Mesenchymal stem cell (in vitro differentiated cells and primary cell): ENCODE measurements at regions not wholly inside any gene's neighbourhood (a gene's known extent, or its start where the extent isn't known, plus 50 kb on each side); places are given as distances from the start of the nearest gene placed in this dataset.

Experiments used
- DNase-seq: peaks from one replicate; pipeline ENCODE4 v3.0.0-alpha.2; 2013
- H2AFZ ChIP-seq: one replicate; pipeline ENCODE4 v1.6.1; 2013; ENCODE audit warnings: low read depth, mild to moderate bottlenecking, control low read depth, inconsistent platforms, low read length, moderate library complexity
- H2AK5ac ChIP-seq: 2 replicates; pipeline ENCODE4 v1.6.1; 2013; ENCODE audit warnings: low read length, moderate library complexity, mild to moderate bottlenecking, inconsistent platforms; ENCODE audit not compliant: severe bottlenecking
- H2BK120ac ChIP-seq: one replicate; pipeline ENCODE4 v1.6.1; 2013; ENCODE audit warnings: low read depth, mild to moderate bottlenecking, inconsistent platforms, low read length, moderate library complexity
- H2BK12ac ChIP-seq, 2 experiments: one replicate each; pipeline ENCODE4 v1.6.1; 2013; ENCODE audit warnings: inconsistent platforms in 2 of 2, low read length in 2 of 2, mild to moderate bottlenecking in 2 of 2, moderate library complexity in 2 of 2, control low read depth in 1 of 2
- H2BK15ac ChIP-seq: one replicate; pipeline ENCODE4 v1.6.1; 2013; ENCODE audit warnings: mild to moderate bottlenecking, low read depth, inconsistent platforms; ENCODE audit not compliant: poor library complexity, severe bottlenecking
- H2BK5ac ChIP-seq: 2 replicates; pipeline ENCODE4 v1.6.1; 2013; ENCODE audit warnings: low read depth, mild to moderate bottlenecking, low read length, control low read depth, inconsistent platforms; ENCODE audit not compliant: poor library complexity, severe bottlenecking
- H3K14ac ChIP-seq, 2 experiments: one replicate each; pipeline ENCODE4 v1.6.1; 2013; ENCODE audit warnings: inconsistent platforms in 2 of 2, low read length in 2 of 2, control low read depth in 1 of 2, mild to moderate bottlenecking in 1 of 2, moderate library complexity in 1 of 2
- H3K18ac ChIP-seq, 2 experiments: one replicate each; pipeline ENCODE4 v1.6.1; 2013; ENCODE audit warnings: inconsistent platforms in 2 of 2, low read length in 2 of 2, control low read depth in 1 of 2, low read depth in 1 of 2, mild to moderate bottlenecking in 1 of 2
- H3K23ac ChIP-seq, 2 experiments: one replicate each; pipeline ENCODE4 v1.6.1; 2013; ENCODE audit warnings: inconsistent platforms in 2 of 2, low read length in 2 of 2, mild to moderate bottlenecking in 2 of 2, moderate library complexity in 2 of 2, control low read depth in 1 of 2
- H3K27ac ChIP-seq: 2 replicates; pipeline ENCODE4 v1.5.1; 2013; ENCODE audit warnings: mild to moderate bottlenecking, moderate library complexity, low read length, control low read depth, inconsistent platforms; ENCODE audit not compliant: poor library complexity, severe bottlenecking
- H3K27me3 ChIP-seq, 2 experiments: 2 replicates each; pipeline versions ENCODE4 v1.6.1 to v1.7.0; 2013; ENCODE audit warnings: low read length in 2 of 2, mild to moderate bottlenecking in 2 of 2, moderate library complexity in 2 of 2, control low read depth in 1 of 2, inconsistent platforms in 1 of 2; ENCODE audit not compliant: control insufficient read depth in 1 of 2, insufficient read depth in 1 of 2
- H3K36me3 ChIP-seq, 2 experiments: 2 replicates each; pipeline versions ENCODE4 v1.6.1 to v1.7.0; 2013; ENCODE audit warnings: low read length in 2 of 2, control low read depth in 1 of 2, inconsistent platforms in 1 of 2, low read depth in 1 of 2, mild to moderate bottlenecking in 1 of 2; ENCODE audit not compliant: insufficient read depth in 2 of 2, control insufficient read depth in 1 of 2
- H3K4ac ChIP-seq, 2 experiments: one replicate each; pipeline ENCODE4 v1.6.1; 2013; ENCODE audit warnings: inconsistent platforms in 2 of 2, low read length in 2 of 2, mild to moderate bottlenecking in 2 of 2, moderate library complexity in 2 of 2, control low read depth in 1 of 2, low read depth in 1 of 2
- H3K4me1 ChIP-seq: 2 replicates; pipeline ENCODE4 v1.6.1; 2013; ENCODE audit warnings: low read depth, low read length, control low read depth; ENCODE audit not compliant: control insufficient read depth, insufficient read depth
- H3K4me2 ChIP-seq: 2 replicates; pipeline ENCODE4 v1.6.1; 2013; ENCODE audit warnings: low read length, mild to moderate bottlenecking, inconsistent platforms; ENCODE audit not compliant: poor library complexity, severe bottlenecking
- H3K4me3 ChIP-seq, 2 experiments: 2 replicates each; pipeline versions ENCODE4 v1.5.1 to v1.7.0; 2013; ENCODE audit warnings: low read length in 2 of 2, mild to moderate bottlenecking in 2 of 2, control low read depth in 1 of 2, low read depth in 1 of 2; ENCODE audit not compliant: insufficient read depth in 1 of 2
- H3K79me1 ChIP-seq: replicated peaks from 2 replicates; pipeline ENCODE4 v1.6.1; 2013; ENCODE audit warnings: mild to moderate bottlenecking, control low read depth, low read length, inconsistent platforms; ENCODE audit not compliant: poor library complexity, severe bottlenecking
- H3K9ac ChIP-seq: 2 replicates; pipeline ENCODE4 v1.7.0; 2013; ENCODE audit warnings: mild to moderate bottlenecking, low read length, moderate library complexity
- H3K9me3 ChIP-seq: 2 replicates; pipeline ENCODE4 v1.7.0; 2013; ENCODE audit warnings: mild to moderate bottlenecking, low read length; ENCODE audit not compliant: control insufficient read depth
- H4K8ac ChIP-seq: one replicate; pipeline ENCODE4 v1.6.1; 2013; ENCODE audit warnings: inconsistent platforms, mild to moderate bottlenecking, low read length, moderate library complexity
- H4K91ac ChIP-seq: one replicate; pipeline ENCODE4 v1.6.1; 2013; ENCODE audit warnings: mild to moderate bottlenecking, low read length, inconsistent platforms
- WGBS: methylation state at CpG from one replicate; pipeline ENCODE4 v1.1.7; 2013; ENCODE audit warnings: mixed read lengths; 5-methylcytosine and 5-hydroxymethylcytosine counted together

- no peak for DNase-seq
These were observed 241.5 kb downstream of the ACKR3 start for GRCh38 chr2:236811062-236811656.

GRCh38 chr2:236813766-236814165 is 244.1 kb downstream of the ACKR3 start:
- no peak overlapping the region for H3K18ac ChIP-seq
- no peak overlapping the region for H3K4ac ChIP-seq
- no peak overlapping the region for H3K4me3 ChIP-seq
- H2AFZ ChIP-seq: no peak overlapping the region
- H3K79me1 ChIP-seq: no peaks in the 10 kb centered on the region
- no peaks in the 10 kb centered on the region for H3K36me3 ChIP-seq
- H2BK120ac ChIP-seq: no peak overlapping the region
- H3K9me3 ChIP-seq: peaks cover 13% of the 10 kb centered on the region
- no peak overlapping the region for H4K91ac ChIP-seq
- 66% methylated on average over 4 of the region's 4 CpGs for WGBS
- DNase-seq: no peak
- no peak overlapping the region for H2BK15ac ChIP-seq
- H2AK5ac ChIP-seq: no peak overlapping the region
- H3K4me2 ChIP-seq: no peak overlapping the region
- H3K14ac ChIP-seq: no peak overlapping the region
- H3K27ac ChIP-seq: no peak overlapping the region
- no peak overlapping the region for H3K23ac ChIP-seq
- H4K8ac ChIP-seq: no peak overlapping the region
- H2BK12ac ChIP-seq: no peak overlapping the region
- H3K9ac ChIP-seq: no peak overlapping the region
- no peaks in the 10 kb centered on the region for H3K4me1 ChIP-seq
- peaks cover 0 to 13% of the 10 kb centered on the region in 2 experiments for H3K27me3 ChIP-seq
- no peak overlapping the region for H2BK5ac ChIP-seq

More at GRCh38 chr2:236811062-236811656, 241.5 kb downstream of the ACKR3 start:
- H2BK12ac ChIP-seq: no peak overlapping the region
- no peak overlapping the region for H2AFZ ChIP-seq
- H3K23ac ChIP-seq: no peak overlapping the region
- no peak overlapping the region for H4K91ac ChIP-seq
- peaks cover 0 to 4% of the 10 kb centered on the region in 2 experiments for H3K27me3 ChIP-seq
- no peak overlapping the region for H3K14ac ChIP-seq
- H3K9ac ChIP-seq: no peak overlapping the region
- H2BK120ac ChIP-seq: no peak overlapping the region
- H3K79me1 ChIP-seq: no peaks in the 10 kb centered on the region
- H2BK5ac ChIP-seq: no peak overlapping the region
- H3K4ac ChIP-seq: no peak overlapping the region
- H3K18ac ChIP-seq: no peak overlapping the region
- H3K4me1 ChIP-seq: no peaks in the 10 kb centered on the region
- H2AK5ac ChIP-seq: no peak overlapping the region
- WGBS: 91% methylated on average over 4 of the region's 4 CpGs
- no peak overlapping the region for H4K8ac ChIP-seq
- H3K36me3 ChIP-seq: no peaks in the 10 kb centered on the region
- no peak overlapping the region for H3K4me2 ChIP-seq
- H3K27ac ChIP-seq: no peak overlapping the region
- no peak overlapping the region for H2BK15ac ChIP-seq
- H3K4me3 ChIP-seq: peak overlapping the region in 1 of 2 experiments; percentile 21
- peaks cover 18% of the 10 kb centered on the region for H3K9me3 ChIP-seq

DNA sequence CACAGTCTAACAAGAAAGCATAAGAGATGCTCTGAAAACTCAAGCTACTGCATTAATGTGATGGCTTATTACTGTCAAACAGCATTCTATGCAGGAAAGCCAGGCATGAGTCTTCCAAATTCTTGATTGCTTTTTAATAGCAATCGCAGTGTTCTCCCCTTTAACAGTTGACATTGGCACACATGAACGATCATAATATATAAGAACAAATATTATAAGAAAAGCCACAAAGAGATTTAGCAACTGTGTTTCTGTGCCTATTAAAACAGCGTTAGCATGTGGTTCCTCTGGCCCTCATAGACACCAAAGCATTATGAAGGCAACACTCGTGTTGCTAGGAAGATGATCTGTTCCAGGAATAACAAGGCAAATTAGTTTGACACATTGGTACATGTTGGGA is 245.0 kb downstream of the ACKR3 start:
- Histone ChIP-seq H4K91ac (no peak overlapping the region), H2BK5ac (no peak overlapping the region), H3K4me2 (no peak overlapping the region), H2BK120ac (no peak overlapping the region), H2BK12ac (no peak overlapping the region), H3K9me3 (peaks cover 6% of the 10 kb centered on the region), H3K4me3 (no peak overlapping the region), H2AK5ac (no peak overlapping the region), H3K23ac (no peak overlapping the region), H2BK15ac (no peak overlapping the region), H3K4ac (no peak overlapping the region), H3K9ac (no peak overlapping the region), H4K8ac (no peak overlapping the region), H3K79me1 (no peaks in the 10 kb centered on the region), H3K27ac (no peak overlapping the region), H3K27me3 (peaks cover 0 to 13% of the 10 kb centered on the region in 2 experiments), H3K36me3 (no peaks in the 10 kb centered on the region), H3K18ac (no peak overlapping the region), H3K14ac (no peak overlapping the region), H3K4me1 (no peaks in the 10 kb centered on the region), H2AFZ (no peak overlapping the region)
- 97% methylated on average over 3 of the region's 4 CpGs for WGBS
- no peak for DNase-seq

DNA sequence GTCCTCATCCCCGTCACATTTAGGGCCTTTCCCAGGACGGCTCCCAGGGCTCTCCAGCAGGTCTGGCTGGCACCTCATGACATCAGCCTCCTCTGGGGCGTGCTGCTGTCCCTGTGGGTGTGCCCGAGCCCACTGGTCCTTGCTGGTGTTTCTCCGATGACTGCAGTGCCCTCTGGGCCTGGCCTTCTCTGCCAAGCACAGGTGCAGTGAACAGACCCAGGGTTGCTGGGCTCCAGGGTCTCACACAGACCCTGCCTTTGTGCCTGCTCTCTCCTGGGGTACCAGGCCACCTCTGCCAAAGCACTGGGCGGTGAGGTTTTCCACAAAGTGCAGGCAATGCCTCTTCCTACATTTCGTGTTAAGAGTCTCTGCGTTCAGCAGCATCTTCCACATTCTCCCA is 246.1 kb downstream of the ACKR3 start:
- WGBS: 88% methylated on average over 8 of the region's 8 CpGs
- no peak overlapping the region for H3K9ac ChIP-seq
- no peak overlapping the region for H4K91ac ChIP-seq
- no peak overlapping the region for H3K23ac ChIP-seq
- no peaks in the 10 kb centered on the region for H3K79me1 ChIP-seq
- no peak overlapping the region for H2AFZ ChIP-seq
- no peak overlapping the region for H2BK15ac ChIP-seq
- no peaks in the 10 kb centered on the region for H3K36me3 ChIP-seq
- no peak overlapping the region for H2AK5ac ChIP-seq
- no peak overlapping the region for H3K14ac ChIP-seq
- H3K18ac ChIP-seq: no peak overlapping the region
- H4K8ac ChIP-seq: no peak overlapping the region
- H2BK120ac ChIP-seq: no peak overlapping the region
- H3K4me1 ChIP-seq: no peaks in the 10 kb centered on the region
- no peak overlapping the region for H3K27ac ChIP-seq
- no peak overlapping the region for H3K4me2 ChIP-seq
- no peaks in the 10 kb centered on the region for H3K9me3 ChIP-seq
- DNase-seq: no peak
- H3K27me3 ChIP-seq: peaks cover 0 to 13% of the 10 kb centered on the region in 2 experiments
- H3K4me3 ChIP-seq: no peak overlapping the region
- H2BK5ac ChIP-seq: no peak overlapping the region
- H2BK12ac ChIP-seq: peak overlapping the region in 1 of 2 experiments; percentile 1
- no peak overlapping the region for H3K4ac ChIP-seq
